Erythroblast (primary cell): ENCODE measurements at regions not wholly inside any gene's neighbourhood (a gene's known extent, or its start where the extent isn't known, plus 50 kb on each side); places are given as distances from the start of the nearest gene placed in this dataset.

Experiments
- GATA1 ChIP-seq: IDR thresholded peaks from 2 replicates; pipeline ENCODE4 v1.6.1; 2011; ENCODE audit warnings: low read depth, mild to moderate bottlenecking, control low read depth, low read length, moderate library complexity
- POLR2A ChIP-seq: IDR thresholded peaks from 2 replicates; pipeline ENCODE4 v1.6.1; 2011; ENCODE audit warnings: mild to moderate bottlenecking, low read length

DNA sequence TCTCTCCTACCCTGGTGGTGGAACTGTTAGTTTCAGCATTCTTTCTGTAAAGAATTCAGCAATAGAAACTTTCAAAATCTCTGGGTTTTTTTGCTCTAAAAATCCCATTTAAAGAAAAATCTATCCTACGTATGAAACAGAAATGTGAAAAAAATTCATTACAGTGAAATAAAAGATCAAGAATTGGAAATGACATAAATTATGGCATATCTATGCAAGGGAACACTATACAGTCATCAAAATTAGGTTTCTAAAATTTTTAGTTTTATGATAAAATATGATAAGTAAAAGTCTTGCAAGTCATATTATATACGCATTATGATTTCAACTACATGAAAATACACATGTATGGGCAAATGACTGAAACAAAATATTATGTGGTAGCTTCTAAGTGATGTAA, 342.6 kb downstream of the CETN3 start:
- no peak for TF ChIP-seq POLR2A
- TF ChIP-seq GATA1, result no peak
